HCT116 (cell line): ENCODE measurements at regions not wholly inside any gene's neighbourhood (a gene's known extent, or its start where the extent isn't known, plus 50 kb on each side); places are given as distances from the start of the nearest gene placed in this dataset.
A peak's percentile ranks its signal among the peaks of the same experiment; 100 is the strongest.

ENCODE experiments used
- ATAC-seq: fragments of 200-7000 bp; cut with Tn5 transposase; 2 replicates; pipeline ENCODE4 v1.9.1; 2020; ENCODE audit warnings: mild to moderate bottlenecking, moderate library complexity
- BruUV-seq: library from RNA; stranded (reverse); fragments of 400-500 nt; replicated peaks from 2 replicates; lab custom pipeline; 2021; lab: Mats Ljungman, UMichigan
- CTCF ChIA-PET: fragments of 300-600 bp; sonication (Branson Sonifier 250); formaldehyde crosslinking; loops from one replicate; lab custom pipeline; 2021; ENCODE audit warnings: antibody characterized with exemption; lab: Charles Lee
- POLR2A ChIA-PET: fragments of 300-600, 350-600 bp; sonication (Branson Sonifier 250); formaldehyde crosslinking; loops from one replicate; lab custom pipeline; 2021; ENCODE audit warnings: antibody characterized with exemption; lab: Charles Lee
- RAD21 ChIA-PET, 2 experiments: fragments of 300-600 bp; sonication (Branson Sonifier 250); formaldehyde crosslinking; loops; one replicate each; lab custom pipeline; 2023; ENCODE audit warnings: low total read pairs in 2 of 2; ENCODE audit not compliant: uncharacterized antibody in 2 of 2, unreplicated experiment in 2 of 2, low non-redundant PET in 1 of 2; lab: Charles Lee
- DNase-seq: peaks from one replicate; pipeline ENCODE4 v3.0.0-alpha.2; 2010; ENCODE audit warnings: low read depth, low spot score
- H2AFZ ChIP-seq: fragments of 200-600 bp; shearing (Covaris generic), sonication (generic); 2 replicates; pipeline ENCODE4 v1.6.1; 2017; ENCODE audit warnings: low read depth, mixed run types, mixed read lengths, antibody characterized with exemption, low read length; ENCODE audit not compliant: poor library complexity, severe bottlenecking
- H3K27ac ChIP-seq: 2 replicates; pipeline ENCODE4 v1.5.1; 2012; ENCODE audit warnings: low read depth, low read length
- H3K27me3 ChIP-seq: fragments of 200-600 bp; sonication (generic); 2 replicates; pipeline ENCODE4 v1.6.1; 2016; ENCODE audit warnings: mixed run types, low read length, mixed read lengths; ENCODE audit not compliant: insufficient read depth
- H3K36me3 ChIP-seq, 2 experiments: fragments of 200-500 bp in 1 of 2; fragments of 200-600 bp in 1 of 2; sonication (Bioruptor generic) in 1 of 2; sonication (generic) in 1 of 2; 2 replicates each; pipeline versions ENCODE4 v1.5.1 to v1.6.1; 2014 to 2016; ENCODE audit warnings: low read length in 2 of 2, inconsistent platforms in 1 of 2, mixed read lengths in 1 of 2, mixed run types in 1 of 2; ENCODE audit not compliant: insufficient read depth in 2 of 2, control insufficient read depth in 1 of 2
- H3K4me1 ChIP-seq, 2 experiments: fragments of 200-600 bp in 1 of 2; sonication (generic) in 1 of 2; 2 replicates each; pipeline versions ENCODE4 v1.5.1 to v1.6.1; 2012 to 2017; ENCODE audit warnings: low read length in 2 of 2, inconsistent platforms in 1 of 2, mild to moderate bottlenecking in 1 of 2, mixed read lengths in 1 of 2, mixed run types in 1 of 2, moderate library complexity in 1 of 2; ENCODE audit not compliant: insufficient read depth in 2 of 2, control insufficient read depth in 1 of 2
- H3K4me2 ChIP-seq: fragments of 200-600 bp; sonication (generic); 2 replicates; pipeline ENCODE4 v1.6.1; 2017; ENCODE audit warnings: mixed run types, low read length, mixed read lengths
- H3K4me3 ChIP-seq, 2 experiments: fragments of 200-600 bp in 1 of 2; sonication (generic) in 1 of 2; replicated peaks in 1 of 2; 2 replicates each; pipeline ENCODE4 v1.5.1; 2011 to 2016; ENCODE audit warnings: low read length in 2 of 2, control low read depth in 1 of 2, low read depth in 1 of 2, mild to moderate bottlenecking in 1 of 2, mixed read lengths in 1 of 2, mixed run types in 1 of 2
- H3K79me2 ChIP-seq: fragments of 200-600 bp; sonication (generic); 2 replicates; pipeline ENCODE4 v1.6.1; 2017; ENCODE audit warnings: mild to moderate bottlenecking, mixed run types, low read length, moderate library complexity, mixed read lengths; ENCODE audit not compliant: insufficient read depth
- H3K9ac ChIP-seq: fragments of 200-600 bp; sonication (generic); 2 replicates; pipeline ENCODE4 v1.6.1; 2016; ENCODE audit warnings: low read length, mixed read lengths
- H3K9me2 ChIP-seq: fragments of 200-600 bp; sonication (generic), shearing (Covaris generic); 2 replicates; pipeline ENCODE4 v1.6.1; 2017; ENCODE audit warnings: mixed run types, mild to moderate bottlenecking, moderate library complexity; ENCODE audit not compliant: insufficient read depth
- H3K9me3 ChIP-seq, 2 experiments: fragments of 200-500 bp in 1 of 2; fragments of 200-600 bp in 1 of 2; sonication (Bioruptor generic) in 1 of 2; sonication (generic) in 1 of 2; 2 replicates each; pipeline ENCODE4 v1.6.1; 2014 to 2017; ENCODE audit warnings: low read length in 2 of 2, mixed read lengths in 2 of 2, inconsistent platforms in 1 of 2, low read depth in 1 of 2, mild to moderate bottlenecking in 1 of 2, mixed run types in 1 of 2, moderate library complexity in 1 of 2; ENCODE audit not compliant: control insufficient read depth in 1 of 2, insufficient read depth in 1 of 2
- H4K20me1 ChIP-seq: fragments of 200-600 bp; sonication (generic), shearing (Covaris generic); 2 replicates; pipeline ENCODE4 v1.6.1; 2017; ENCODE audit warnings: mixed run types, mild to moderate bottlenecking, moderate library complexity; ENCODE audit not compliant: insufficient read depth
- CTCF ChIP-seq, 3 experiments: fragments of 200-600 bp in 1 of 3; sonication (generic) in 1 of 3; IDR thresholded peaks in 2 of 3; conservative IDR thresholded peaks in 1 of 3; 2 replicates each; pipeline ENCODE4 v1.5.1; 2012 to 2017; ENCODE audit warnings: low read depth in 2 of 3, low read length in 2 of 3, antibody characterized with exemption in 1 of 3, borderline replicate concordance in 1 of 3, control low read depth in 1 of 3, mild to moderate bottlenecking in 1 of 3, mixed read lengths in 1 of 3, mixed run types in 1 of 3, moderate library complexity in 1 of 3; ENCODE audit not compliant: insufficient read depth in 1 of 3
- EGR1 ChIP-seq: IDR thresholded peaks from 2 replicates; pipeline ENCODE4 v1.6.1; 2012; ENCODE audit warnings: low read depth
- FOSL1 ChIP-seq: IDR thresholded peaks from 2 replicates; pipeline ENCODE4 v1.6.1; 2012; ENCODE audit warnings: low read depth
- MAX ChIP-seq: IDR thresholded peaks from 2 replicates; pipeline ENCODE4 v1.6.1; 2012
- POLR2A ChIP-seq: IDR thresholded peaks from 2 replicates; pipeline ENCODE4 v1.7.0; 2011; ENCODE audit warnings: borderline replicate concordance; ENCODE audit not compliant: insufficient read depth, insufficient read length; ENCODE audit errors: extremely low read depth
- POLR2AphosphoS5 ChIP-seq: IDR thresholded peaks from 2 replicates; pipeline ENCODE4 v1.6.1; 2011; ENCODE audit warnings: mild to moderate bottlenecking, low read depth, low read length, moderate library complexity
- RAD21 ChIP-seq: IDR thresholded peaks from 2 replicates; pipeline ENCODE4 v1.6.1; 2012; ENCODE audit warnings: low read depth, mild to moderate bottlenecking
- SP1 ChIP-seq: IDR thresholded peaks from 2 replicates; pipeline ENCODE4 v1.6.1; 2012; ENCODE audit warnings: low read depth
- SRF ChIP-seq: IDR thresholded peaks from 2 replicates; pipeline ENCODE4 v1.6.1; 2012; ENCODE audit warnings: low read depth
- TCF7L2 ChIP-seq: IDR thresholded peaks from 2 replicates; pipeline ENCODE4 v1.7.0; 2011; ENCODE audit warnings: borderline replicate concordance, inconsistent platforms; ENCODE audit not compliant: insufficient read depth, insufficient read length; ENCODE audit errors: extremely low read depth
- ZFX ChIP-seq: fragments of 450-650 bp; IDR thresholded peaks from 2 replicates; pipeline ENCODE4 v1.6.1; 2017
- intact Hi-C: fragments of 100-400 bp; cut with micrococcal nuclease; formaldehyde crosslinking; loops from 2 replicates; pipeline ENCODE4 v1.10.0; 2022
- TF ChIP-seq, protein P1 (sequence below): IDR thresholded peaks from 2 replicates; pipeline ENCODE4 v1.6.1; 2011; ENCODE audit warnings: mild to moderate bottlenecking, low read length, moderate library complexity; ENCODE audit not compliant: insufficient replicate concordance; ENCODE audit errors: extremely low read depth

DNA sequence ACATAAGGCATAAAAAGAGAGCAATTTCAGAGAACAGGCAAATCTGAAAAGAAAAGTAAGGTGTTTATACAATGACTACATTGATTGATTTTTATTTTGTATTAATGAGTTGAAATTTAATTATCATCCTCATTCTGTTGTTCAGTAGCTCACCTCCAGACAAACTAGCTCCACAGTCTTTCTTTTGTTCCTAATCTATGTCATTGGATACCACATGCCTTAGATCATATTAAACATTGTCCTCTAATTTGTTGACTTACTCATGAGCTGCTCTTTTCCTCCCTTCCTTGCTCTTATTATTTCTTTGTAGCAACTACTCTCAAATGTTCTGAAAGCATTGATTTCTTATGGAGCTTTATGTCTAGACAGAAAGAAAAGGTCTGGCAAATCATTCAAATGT lies 185.5 kb upstream of the ZSWIM2 start:
- no peak overlapping the region for H3K4me2 ChIP-seq
- no TSS peak for BruUV-seq
- intact Hi-C loops = no loop called here
- H3K9me2 ChIP-seq = no peaks in the 10 kb centered on the region; the same call in 1 of the 2 replicates
- H3K79me2 ChIP-seq = no peaks in the 10 kb centered on the region
- H3K4me3 ChIP-seq = no peak overlapping the region
- no peaks in the 10 kb centered on the region for H3K9me3 ChIP-seq
- ChIA-PET POLR2A (no interaction called here), CTCF (no interaction called here), RAD21 (no interaction called here)
- H3K4me1 ChIP-seq = peaks cover 0 to 4% of the 10 kb centered on the region in 2 experiments; a peak in 1 of 4 replicates
- no peaks in the 10 kb centered on the region for H3K36me3 ChIP-seq
- no peaks in the 10 kb centered on the region for H4K20me1 ChIP-seq
- ATAC-seq = no peak
- no peak overlapping the region for H3K9ac ChIP-seq
- H3K27ac ChIP-seq = no peak overlapping the region
- DNase-seq = no peak
- H3K27me3 ChIP-seq = no peaks in the 10 kb centered on the region
- peak overlapping the region; percentile 79 for H2AFZ ChIP-seq
- TF ChIP-seq TCF7L2 (no peak), RAD21 (no peak), FOSL1 (no peak), SRF (no peak), EGR1 (no peak), CTCF (IDR thresholded peaks at IDR 0.05 in 2 of 3, conservative IDR thresholded peaks at IDR 0.05 in 1 of 3; ENCODE audit: borderline replicate concordance in 1 of 3, insufficient read depth in 1 of 3, low read depth in 2 of 3, low read length in 2 of 3) (no peak), SP1 (no peak), POLR2AphosphoS5 (no peak), MAX (no peak), ZFX (no peak), POLR2A (no peak)
- TF ChIP-seq, protein P1, sequence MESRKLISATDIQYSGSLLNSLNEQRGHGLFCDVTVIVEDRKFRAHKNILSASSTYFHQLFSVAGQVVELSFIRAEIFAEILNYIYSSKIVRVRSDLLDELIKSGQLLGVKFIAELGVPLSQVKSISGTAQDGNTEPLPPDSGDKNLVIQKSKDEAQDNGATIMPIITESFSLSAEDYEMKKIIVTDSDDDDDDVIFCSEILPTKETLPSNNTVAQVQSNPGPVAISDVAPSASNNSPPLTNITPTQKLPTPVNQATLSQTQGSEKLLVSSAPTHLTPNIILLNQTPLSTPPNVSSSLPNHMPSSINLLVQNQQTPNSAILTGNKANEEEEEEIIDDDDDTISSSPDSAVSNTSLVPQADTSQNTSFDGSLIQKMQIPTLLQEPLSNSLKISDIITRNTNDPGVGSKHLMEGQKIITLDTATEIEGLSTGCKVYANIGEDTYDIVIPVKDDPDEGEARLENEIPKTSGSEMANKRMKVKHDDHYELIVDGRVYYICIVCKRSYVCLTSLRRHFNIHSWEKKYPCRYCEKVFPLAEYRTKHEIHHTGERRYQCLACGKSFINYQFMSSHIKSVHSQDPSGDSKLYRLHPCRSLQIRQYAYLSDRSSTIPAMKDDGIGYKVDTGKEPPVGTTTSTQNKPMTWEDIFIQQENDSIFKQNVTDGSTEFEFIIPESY = no peak
- TF ChIP-seq, all 23 proteins: peak for 0
